IMR-90 (cell line): ENCODE measurements at regions not wholly inside any gene's neighbourhood (a gene's known extent, or its start where the extent isn't known, plus 50 kb on each side); places are given as distances from the start of the nearest gene placed in this dataset.

Experiments used
- ATAC-seq: fragments of 200-7000 bp; cut with Tn5 transposase; 2 replicates; pipeline ENCODE4 v1.9.1; 2020; ENCODE audit warnings: low read depth, mild to moderate bottlenecking, moderate library complexity
- BruUV-seq: library from RNA; stranded (reverse); fragments of 400-500 nt; replicated peaks from 2 replicates; lab custom pipeline; 2021; lab: Mats Ljungman, UMichigan
- CTCF ChIA-PET: fragments of 300-600 bp; formaldehyde crosslinking; extraction: SDS; loops from one replicate; lab custom pipeline; 2021; ENCODE audit warnings: antibody characterized with exemption; lab: Yijun Ruan, JAX
- POLR2A ChIA-PET: fragments of 300-600 bp; sonication (Branson Sonifier 250); formaldehyde crosslinking; loops from one replicate; lab custom pipeline; 2022; ENCODE audit warnings: antibody characterized with exemption; ENCODE audit not compliant: unreplicated experiment; lab: Charles Lee
- DNase-seq: peaks from one replicate; pipeline ENCODE4 v3.0.0; 2013
- H2AFZ ChIP-seq: replicated peaks from 2 replicates; pipeline ENCODE3; 2013; ENCODE audit warnings: low read length, mild to moderate bottlenecking; ENCODE audit not compliant: poor library complexity
- H2AK5ac ChIP-seq: 2 replicates; pipeline ENCODE4 v1.6.1; 2013; ENCODE audit warnings: low read depth, low read length, inconsistent platforms
- H2AK9ac ChIP-seq: replicated peaks from 2 replicates; pipeline ENCODE3; 2013; ENCODE audit warnings: mild to moderate bottlenecking, low read depth, low read length, moderate library complexity; ENCODE audit not compliant: poor library complexity
- H2BK120ac ChIP-seq: 2 replicates; pipeline ENCODE4 v1.6.1; 2013; ENCODE audit warnings: low read depth, low read length, inconsistent platforms
- H2BK15ac ChIP-seq: 3 replicates; pipeline ENCODE4 v1.6.1; 2013; ENCODE audit warnings: low read depth, low read length, inconsistent platforms
- H2BK20ac ChIP-seq: 2 replicates; pipeline ENCODE4 v1.6.1; 2013; ENCODE audit warnings: low read depth, mild to moderate bottlenecking, inconsistent platforms, low read length, moderate library complexity
- H2BK5ac ChIP-seq: 2 replicates; pipeline ENCODE4 v1.6.1; 2013; ENCODE audit warnings: mild to moderate bottlenecking, low read depth, low read length, inconsistent platforms; ENCODE audit not compliant: poor library complexity, severe bottlenecking
- H3K14ac ChIP-seq: replicated peaks from 2 replicates; pipeline ENCODE4 v1.6.1; 2013; ENCODE audit warnings: low read depth, low read length, inconsistent platforms
- H3K18ac ChIP-seq: 2 replicates; pipeline ENCODE4 v1.6.1; 2013; ENCODE audit warnings: low read depth, low read length, control low read depth
- H3K23ac ChIP-seq: 2 replicates; pipeline ENCODE4 v1.6.1; 2013; ENCODE audit warnings: low read depth, low read length, inconsistent platforms
- H3K27ac ChIP-seq: 2 replicates; pipeline ENCODE4 v1.5.1; 2013; ENCODE audit warnings: mild to moderate bottlenecking, control low read depth, low read length; ENCODE audit not compliant: insufficient read depth
- H3K27me3 ChIP-seq: 2 replicates; pipeline ENCODE4 v1.6.1; 2013; ENCODE audit warnings: low read length; ENCODE audit not compliant: control insufficient read depth, insufficient read depth
- H3K36me3 ChIP-seq: 2 replicates; pipeline ENCODE4 v1.6.1; 2013; ENCODE audit warnings: low read length, mixed read lengths; ENCODE audit not compliant: control insufficient read depth, insufficient read depth
- H3K4ac ChIP-seq: 2 replicates; pipeline ENCODE4 v1.6.1; 2013; ENCODE audit warnings: low read depth, low read length, inconsistent platforms
- H3K4me1 ChIP-seq: 2 replicates; pipeline ENCODE4 v1.6.1; 2013; ENCODE audit warnings: low read length, mixed read lengths; ENCODE audit not compliant: control insufficient read depth, insufficient read depth
- H3K4me2 ChIP-seq: 2 replicates; pipeline ENCODE4 v1.6.1; 2013; ENCODE audit warnings: low read depth, mild to moderate bottlenecking, control low read depth, low read length, moderate library complexity
- H3K4me3 ChIP-seq: 2 replicates; pipeline ENCODE4 v1.5.1; 2013; ENCODE audit warnings: low read depth, mild to moderate bottlenecking, control low read depth, low read length, moderate library complexity; ENCODE audit not compliant: insufficient read depth
- H3K56ac ChIP-seq: 2 replicates; pipeline ENCODE4 v1.6.1; 2013; ENCODE audit warnings: low read length, inconsistent platforms; ENCODE audit not compliant: insufficient read depth; ENCODE audit errors: extremely low read depth
- H3K79me1 ChIP-seq, 2 experiments: 2 replicates each; pipeline ENCODE4 v1.6.1; 2013; ENCODE audit warnings: low read length in 2 of 2, inconsistent platforms in 1 of 2, low read depth in 1 of 2
- H3K9ac ChIP-seq: 2 replicates; pipeline ENCODE4 v1.6.1; 2013; ENCODE audit warnings: low read depth, low read length, control low read depth
- H3K9me1 ChIP-seq: 2 replicates; pipeline ENCODE4 v1.6.1; 2013; ENCODE audit warnings: low read length, inconsistent platforms; ENCODE audit not compliant: insufficient read depth
- H3K9me3 ChIP-seq: 2 replicates; pipeline ENCODE4 v1.6.1; 2013; ENCODE audit warnings: low read length; ENCODE audit not compliant: control insufficient read depth, insufficient read depth
- H4K20me1 ChIP-seq: 2 replicates; pipeline ENCODE4 v1.6.1; 2013; ENCODE audit warnings: low read length, inconsistent platforms; ENCODE audit not compliant: insufficient read depth
- H4K5ac ChIP-seq: 2 replicates; pipeline ENCODE4 v1.6.1; 2013; ENCODE audit warnings: mild to moderate bottlenecking, low read depth, low read length, control low read depth
- H4K8ac ChIP-seq, 2 experiments: 2 replicates each; pipeline ENCODE4 v1.6.1; 2013; ENCODE audit warnings: low read depth in 2 of 2, low read length in 2 of 2, control low read depth in 1 of 2, inconsistent platforms in 1 of 2
- H4K91ac ChIP-seq: 2 replicates; pipeline ENCODE4 v1.6.1; 2013; ENCODE audit warnings: low read depth, low read length, inconsistent platforms; ENCODE audit not compliant: insufficient read depth
- CHD1 ChIP-seq: IDR thresholded peaks from 2 replicates; pipeline ENCODE4 v1.6.1; 2012; ENCODE audit warnings: low read depth, low read length, improper control_type of control experiment
- CTCF ChIP-seq: conservative IDR thresholded peaks from 2 replicates; pipeline ENCODE4 v1.5.1; 2012; ENCODE audit warnings: mild to moderate bottlenecking, low read depth, low read length, improper control_type of control experiment
- ELK1 ChIP-seq: fragments of 150-350 bp; IDR thresholded peaks from 2 replicates; pipeline ENCODE4 v1.6.1; 2016; ENCODE audit warnings: low read depth, mild to moderate bottlenecking, low read length, moderate library complexity, borderline replicate concordance
- MAFK ChIP-seq: IDR thresholded peaks from 2 replicates; pipeline ENCODE4 v1.6.1; 2012; ENCODE audit warnings: low read depth, low read length, improper control_type of control experiment
- MAZ ChIP-seq: IDR thresholded peaks from 2 replicates; pipeline ENCODE4 v1.6.1; 2012; ENCODE audit warnings: low read depth, mild to moderate bottlenecking, low read length, improper control_type of control experiment, moderate library complexity, borderline replicate concordance
- MXI1 ChIP-seq: IDR thresholded peaks from 2 replicates; pipeline ENCODE4 v1.6.1; 2012; ENCODE audit warnings: low read depth, mild to moderate bottlenecking, low read length, moderate library complexity, borderline replicate concordance
- NFE2L2 ChIP-seq: fragments of 150-350 bp; IDR thresholded peaks from 2 replicates; pipeline ENCODE4 v1.6.1; 2016; ENCODE audit warnings: low read depth, mild to moderate bottlenecking, low read length
- POLR2A ChIP-seq: IDR thresholded peaks from 2 replicates; pipeline ENCODE4 v1.6.1; 2012; ENCODE audit warnings: mild to moderate bottlenecking, low read depth, low read length
- RFX5 ChIP-seq: IDR thresholded peaks from 2 replicates; pipeline ENCODE4 v1.8.0; 2012; ENCODE audit warnings: low read depth, mild to moderate bottlenecking, low read length, moderate library complexity
- SMC3 ChIP-seq: fragments of 150-350 bp; IDR thresholded peaks from 2 replicates; pipeline ENCODE4 v1.6.1; 2016; ENCODE audit warnings: low read depth, mild to moderate bottlenecking, antibody characterized with exemption, low read length, moderate library complexity
- WGBS, 2 experiments: methylation state at CpG; one replicate each; pipeline versions ENCODE4 v1.1.5 to v1.1.7; 2013; ENCODE audit warnings: missing lambda C conversion rate in 2 of 2; ENCODE audit not compliant: insufficient read length in 1 of 2; ENCODE audit errors: extremely low coverage in 2 of 2; 5-methylcytosine and 5-hydroxymethylcytosine counted together
- dilution Hi-C: fragments of 300-500 bp; cut with HindIII; formaldehyde crosslinking; loops from one replicate; pipeline ENCODE4 v1.14.3; 2018; ENCODE audit warnings: low sequenced_read_pairs; ENCODE audit not compliant: unreplicated experiment
- in situ Hi-C: fragments of 300-500 bp; cut with MboI; formaldehyde crosslinking; loops from 3 replicates; pipeline ENCODE4 v1.14.3; 2019; ENCODE audit warnings: low sequenced_read_pairs, inconsistent platforms, mixed read lengths
- intact Hi-C: fragments of 100-400 bp; cut with micrococcal nuclease; formaldehyde crosslinking; loops from 2 replicates; pipeline ENCODE4 v1.10.0; 2022
- TF ChIP-seq, protein P1 (sequence below): fragments of 150-350 bp; IDR thresholded peaks from 2 replicates; pipeline ENCODE4 v1.6.1; 2017; ENCODE audit warnings: mild to moderate bottlenecking, antibody characterized with exemption, low read length, low read depth

- Histone ChIP-seq H4K20me1 (no peaks in the 10 kb centered on the region), H3K9ac (no peak overlapping the region), H3K18ac (no peak overlapping the region), H4K5ac (no peak overlapping the region), H3K4ac (no peak overlapping the region), H3K23ac (no peak overlapping the region), H2AK5ac (no peak overlapping the region), H3K9me1 (no peaks in the 10 kb centered on the region), H3K4me3 (no peak overlapping the region), H2AFZ (no peak overlapping the region), H3K27me3 (peaks cover 11% of the 10 kb centered on the region), H3K79me1 (no peaks in the 10 kb centered on the region), H3K36me3 (no peaks in the 10 kb centered on the region), H2BK5ac (no peak overlapping the region), H3K27ac (no peak overlapping the region), H3K56ac (no peak overlapping the region), H3K4me2 (no peak overlapping the region), H3K4me1 (0 out of 2 replicates have a peak, but pooled peaks cover 2% of the 10 kb centered on the region), H2BK120ac (no peak overlapping the region), H4K8ac (no peak overlapping the region), H4K91ac (no peak overlapping the region), H2AK9ac (no peak overlapping the region), H2BK15ac (no peak overlapping the region), H3K9me3 (no peaks in the 10 kb centered on the region; the same call in 1 of the 2 replicates), H2BK20ac (no peak overlapping the region), H3K14ac (no peak overlapping the region)
- DNase-seq (no peak), ATAC-seq (no peak)
- CTCF ChIA-PET, result no interaction called here
- TF ChIP-seq, protein P1, sequence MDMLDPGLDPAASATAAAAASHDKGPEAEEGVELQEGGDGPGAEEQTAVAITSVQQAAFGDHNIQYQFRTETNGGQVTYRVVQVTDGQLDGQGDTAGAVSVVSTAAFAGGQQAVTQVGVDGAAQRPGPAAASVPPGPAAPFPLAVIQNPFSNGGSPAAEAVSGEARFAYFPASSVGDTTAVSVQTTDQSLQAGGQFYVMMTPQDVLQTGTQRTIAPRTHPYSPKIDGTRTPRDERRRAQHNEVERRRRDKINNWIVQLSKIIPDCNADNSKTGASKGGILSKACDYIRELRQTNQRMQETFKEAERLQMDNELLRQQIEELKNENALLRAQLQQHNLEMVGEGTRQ, result no peak
- TF ChIP-seq NFE2L2 (no peak), MAFK (no peak), CTCF (no peak), RFX5 (no peak), MXI1 (no peak), MAZ (no peak), SMC3 (no peak), ELK1 (no peak), CHD1 (no peak), POLR2A (no peak)
- in situ Hi-C loops, result no loop called here
- BruUV-seq, result no TSS peak
- no CpG with 5 or more reads among the region's 6 CpGs for WGBS, 2 experiments
- POLR2A ChIA-PET, result no interaction called here
- dilution Hi-C loops, result no loop called here
- intact Hi-C loops, result no loop called here
These were observed 189.8 kb downstream of the JCAD start for GRCh38 chr10:29869593-29869992.
